Astrocyte of the hippocampus (primary cell): ENCODE measurements at regions not wholly inside any gene's neighbourhood (a gene's known extent, or its start where the extent isn't known, plus 50 kb on each side); places are given as distances from the start of the nearest gene placed in this dataset.
A peak's percentile ranks its signal among the peaks of the same experiment; 100 is the strongest.

Experiments
- DNase-seq: peaks from one replicate; pipeline ENCODE4 v3.0.0; 2011; ENCODE audit warnings: low read depth, low spot score

DNA sequence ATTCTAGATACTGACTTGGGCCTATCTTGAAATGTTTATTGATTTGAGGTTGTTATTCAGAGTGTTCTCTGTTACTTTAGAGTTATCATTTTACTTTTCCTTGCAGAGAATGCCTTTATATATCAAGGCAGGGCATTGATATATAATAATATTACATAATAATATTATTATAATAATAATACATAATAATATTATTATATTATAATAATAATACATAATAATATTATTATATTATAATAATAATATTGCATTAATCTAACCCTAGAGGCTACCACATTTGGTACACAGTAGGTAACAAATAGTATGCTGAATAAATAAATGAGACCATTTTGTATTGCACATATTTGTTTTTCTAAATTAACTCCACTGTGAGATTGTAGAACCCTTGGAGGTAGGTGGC, 216.3 kb downstream of the EFHB start:
- DNase-seq: no peak

DNA sequence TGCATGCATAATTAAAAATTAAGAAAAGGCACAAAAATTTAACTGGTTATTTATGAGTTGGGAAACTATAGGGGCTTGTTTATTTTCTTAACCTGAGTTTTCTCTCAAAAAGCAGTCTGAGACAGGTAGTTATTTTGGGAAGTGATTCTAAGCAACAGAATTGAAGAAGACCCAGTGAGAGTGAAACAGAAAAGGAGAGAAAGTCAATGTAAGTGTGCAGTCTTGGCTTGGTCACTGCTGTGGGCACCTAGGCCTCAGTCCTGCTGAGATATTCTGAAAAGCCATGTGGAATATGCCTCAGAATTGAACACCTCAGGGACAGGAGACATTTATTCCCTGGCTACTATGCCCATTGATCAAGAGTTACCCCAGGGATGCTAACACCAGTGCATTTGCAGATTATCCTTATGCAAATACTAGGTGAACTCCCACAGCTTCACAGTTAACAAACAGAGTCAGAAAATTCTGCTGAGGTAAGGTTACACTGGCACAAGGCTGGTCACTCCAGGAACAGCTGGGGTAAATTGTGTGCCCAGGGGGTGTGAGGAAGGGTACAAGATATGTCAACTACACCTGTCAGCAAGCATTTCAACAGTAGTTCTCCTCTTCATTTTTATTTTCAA, 222.7 kb downstream of the EFHB start:
- DNase-seq: no peak

DNA sequence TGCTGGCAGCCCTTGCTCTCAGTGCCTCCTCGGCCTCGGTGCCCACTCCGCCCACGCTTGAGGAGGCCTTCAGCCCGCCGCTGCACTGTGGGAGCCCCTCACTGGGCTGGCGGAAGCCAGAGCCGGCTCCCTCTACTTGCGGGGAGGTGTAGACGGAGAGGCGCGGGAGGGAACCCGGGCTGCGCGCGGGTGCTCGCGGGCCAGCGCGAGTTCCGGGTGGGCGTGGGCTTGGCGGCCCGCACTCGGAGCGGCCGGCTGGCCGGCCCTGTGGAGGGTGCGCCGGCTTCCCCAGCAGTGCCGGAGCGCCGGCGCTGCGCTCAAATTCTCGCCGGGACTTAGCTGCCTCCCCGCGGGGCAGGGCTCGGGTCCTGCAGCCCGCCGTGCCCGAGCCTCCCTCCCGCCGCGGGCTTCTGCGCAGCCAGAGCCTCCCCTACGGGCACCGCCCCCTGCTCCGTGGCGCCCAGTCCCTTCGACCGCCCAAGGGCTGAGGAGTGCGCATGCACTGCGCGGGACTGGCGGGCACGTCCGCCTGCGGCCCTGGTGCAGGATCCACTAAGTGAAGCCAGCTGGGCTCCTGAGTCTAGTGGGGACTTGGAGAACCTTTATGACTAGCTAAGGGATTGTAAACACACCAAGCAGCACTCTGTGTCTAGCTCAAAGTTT, 231.5 kb downstream of the EFHB start:
- DNase-seq: no peak

DNA sequence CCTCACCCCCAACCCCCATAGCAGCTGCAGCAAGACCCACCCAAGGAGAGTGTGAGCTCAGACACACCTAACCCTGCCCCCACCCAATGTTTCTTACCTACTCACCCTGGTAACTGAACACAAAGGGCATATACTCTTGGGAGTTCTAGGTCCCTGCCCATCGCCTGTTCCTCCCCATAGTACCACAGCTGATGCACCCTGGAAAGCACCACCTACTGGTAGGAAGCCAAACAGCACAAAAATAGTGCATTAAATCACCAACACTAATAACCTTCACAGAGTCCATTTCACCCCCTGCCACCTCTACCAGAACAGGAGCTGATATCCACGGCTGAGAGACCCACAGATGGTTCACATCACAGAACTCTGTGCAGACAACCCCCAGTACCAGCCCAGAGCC, 245.2 kb downstream of the EFHB start:
- DNase-seq: no peak

DNA sequence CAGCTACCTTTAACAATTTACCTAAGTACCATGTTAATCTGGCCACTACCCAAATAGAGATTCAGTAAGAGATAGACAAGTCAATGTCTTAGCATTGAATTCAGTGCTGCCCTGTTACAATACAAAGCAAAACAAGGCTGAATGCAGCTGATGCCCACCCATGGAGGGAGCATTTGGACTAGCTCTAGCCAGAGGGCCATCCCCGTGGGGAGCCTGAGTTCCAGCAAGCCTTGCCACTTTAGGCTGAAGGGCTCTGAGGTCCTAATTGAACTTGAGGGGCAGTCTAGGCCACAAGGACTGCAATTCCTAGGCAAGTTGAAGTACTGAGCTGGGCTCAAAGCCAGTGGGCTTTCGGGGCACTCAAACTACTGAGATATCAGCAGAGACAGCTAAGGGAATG, 265.9 kb downstream of the EFHB start:
- no peak for DNase-seq

DNA sequence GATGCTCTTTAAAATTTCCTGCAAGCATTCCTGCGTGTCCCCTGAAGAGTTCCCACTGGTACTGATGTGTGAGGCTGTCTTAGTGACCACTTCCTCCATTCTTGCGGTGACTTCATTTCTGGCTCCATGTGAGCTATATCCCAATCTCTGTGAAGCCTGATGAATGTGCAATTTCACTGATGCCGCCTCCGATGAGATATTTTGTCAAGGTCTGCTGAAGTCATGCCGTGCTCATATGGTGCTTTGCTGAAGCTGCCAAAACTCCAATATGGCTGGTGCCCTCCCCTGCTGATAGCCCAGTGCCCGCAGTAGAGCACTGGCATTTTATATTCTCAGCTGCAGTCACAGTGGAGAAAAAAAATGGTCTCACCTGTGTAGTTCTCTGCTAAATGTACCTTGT, 271.5 kb downstream of the EFHB start:
- no peak for DNase-seq

DNA sequence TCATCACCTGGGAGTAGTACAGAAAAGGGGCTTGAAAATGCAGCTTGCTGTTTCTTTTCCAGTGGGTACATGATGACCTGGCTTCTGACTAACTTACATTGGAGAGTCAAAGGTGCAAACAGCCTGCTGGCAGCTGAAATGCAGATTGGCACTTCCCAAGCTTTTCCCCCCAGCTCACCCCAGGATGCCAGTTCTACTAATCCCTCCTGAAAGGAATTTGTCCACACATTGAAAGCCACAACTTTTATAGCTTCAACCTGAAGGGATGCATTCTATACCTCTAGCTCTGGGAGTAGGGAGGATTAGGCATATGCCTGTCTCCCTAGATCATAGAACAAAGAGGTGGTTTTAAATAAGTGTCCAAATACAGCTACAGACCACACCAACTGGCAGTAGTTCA, 281.7 kb downstream of the EFHB start:
- DNase-seq: peak; percentile 39

DNA sequence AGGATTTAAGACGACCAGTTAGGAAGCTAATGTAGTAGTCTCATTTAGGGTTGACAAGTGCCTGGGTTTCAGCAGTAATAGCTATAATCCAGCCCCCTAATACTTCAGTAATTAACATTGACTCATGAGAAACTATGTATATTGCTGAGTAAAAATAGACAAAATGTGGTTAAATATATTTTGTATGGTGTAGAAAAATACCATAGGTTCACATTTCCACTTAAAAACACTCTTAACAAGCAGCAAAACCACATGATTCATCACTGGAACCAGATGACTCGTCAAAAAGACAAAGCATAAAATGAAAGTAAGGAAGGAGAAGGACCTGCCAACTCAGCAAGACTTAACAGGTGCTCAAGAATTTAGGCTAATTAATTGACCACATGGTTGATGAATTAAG, 288.9 kb downstream of the EFHB start:
- DNase-seq: peak; percentile 82

DNA sequence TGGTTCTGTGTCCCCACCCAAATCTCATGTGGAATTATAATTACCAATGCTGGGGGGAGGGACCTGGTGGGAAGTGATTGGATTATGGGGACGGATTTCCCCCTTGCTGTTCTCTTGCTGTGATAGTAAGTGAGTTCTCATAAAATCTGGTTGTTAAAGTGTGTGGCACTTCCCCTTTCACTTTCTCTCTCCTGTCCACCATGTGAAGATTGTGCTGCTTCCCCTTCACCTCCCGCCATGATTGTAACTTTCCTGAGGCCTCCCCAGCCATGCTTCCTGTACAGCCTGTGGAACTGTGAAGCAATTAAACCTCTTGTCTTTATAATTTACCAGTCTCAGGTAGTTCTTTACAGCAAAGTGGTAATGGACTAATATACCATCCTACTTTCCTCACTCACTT, 289.6 kb downstream of the EFHB start:
- DNase-seq: no peak

DNA sequence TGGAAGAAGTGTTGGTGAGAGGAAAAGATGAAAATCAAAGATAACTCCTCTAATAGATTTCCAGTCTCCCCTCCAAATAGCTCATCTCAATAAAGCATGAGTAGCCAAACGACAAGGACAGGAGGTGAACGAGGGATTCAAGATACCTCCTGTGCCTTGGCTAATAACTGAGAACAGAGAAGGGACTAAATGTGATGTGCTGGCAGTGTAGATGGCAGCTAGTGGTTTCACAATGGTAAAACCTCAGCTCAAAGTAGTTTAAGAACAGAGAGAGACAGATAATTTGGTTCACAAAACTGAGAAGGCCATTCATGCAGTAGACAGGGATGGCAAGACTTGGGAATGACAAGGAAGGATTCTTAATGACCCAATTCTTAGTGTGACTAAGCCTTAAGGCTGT, 292.6 kb downstream of the EFHB start:
- no peak for DNase-seq

DNA sequence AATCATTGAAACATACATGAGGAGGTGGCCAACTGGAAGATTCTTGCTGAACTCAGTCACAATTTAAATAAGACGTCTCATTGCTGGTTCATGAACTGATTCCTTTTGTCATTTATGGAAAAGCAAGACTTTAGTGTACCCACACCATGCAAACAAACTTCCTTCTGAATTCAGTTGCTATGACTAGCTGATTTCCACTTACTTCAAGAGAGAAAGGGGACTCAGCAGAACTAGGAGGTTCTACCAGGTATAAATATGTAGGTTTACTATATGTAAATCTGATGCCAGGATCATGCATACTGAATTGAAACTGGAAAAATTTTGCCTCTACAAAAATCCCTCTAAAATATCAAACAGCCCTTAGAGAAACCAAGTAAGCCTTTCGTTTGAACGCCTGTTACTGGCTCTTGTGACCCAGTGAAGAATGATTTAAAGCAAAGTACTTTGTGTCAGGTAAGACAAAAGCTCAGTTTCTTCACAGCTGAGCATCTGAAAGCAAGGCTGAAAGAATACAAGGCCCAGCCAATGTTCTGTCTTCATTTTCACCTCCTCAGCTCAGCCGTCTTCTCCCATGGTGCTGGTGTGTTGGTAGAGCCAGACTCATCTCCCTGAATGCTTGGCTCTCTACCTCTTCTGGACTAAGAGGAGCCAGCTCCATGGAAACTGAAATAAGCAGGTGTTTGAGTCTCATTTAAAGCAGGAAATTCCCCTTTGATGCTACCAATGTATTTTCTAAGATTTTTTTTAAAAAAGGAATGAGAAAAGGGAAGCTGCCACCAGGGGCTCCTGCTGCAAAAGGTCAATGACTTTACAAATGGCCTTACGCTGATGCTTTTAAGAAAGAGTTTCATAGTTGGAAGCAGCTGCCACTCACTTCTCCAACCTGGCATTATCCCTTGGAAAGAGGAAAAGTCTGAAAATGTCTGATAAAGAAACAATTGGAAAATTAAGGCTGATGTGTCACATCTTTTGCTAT, 301.6 kb downstream of the EFHB start:
- no peak for DNase-seq

DNA sequence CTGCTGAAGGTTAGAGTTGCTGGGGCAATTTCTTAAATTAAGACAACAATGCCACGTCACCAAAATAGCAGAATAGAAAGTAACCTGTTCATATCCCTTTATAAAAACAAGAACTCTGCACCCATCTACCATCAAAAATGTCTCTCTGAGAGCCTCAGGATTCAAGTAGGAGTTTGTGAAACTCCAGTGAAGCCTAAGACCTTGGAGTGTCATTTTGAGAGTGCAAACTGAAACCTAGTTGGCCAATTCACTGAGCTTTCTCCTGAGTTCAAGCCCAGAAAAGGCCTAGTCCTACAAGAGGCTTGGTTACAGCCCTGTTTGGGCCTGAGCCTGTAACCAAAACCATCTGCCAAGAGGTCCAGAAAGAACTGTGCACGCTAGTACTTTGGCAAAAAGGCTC, 335.1 kb downstream of the EFHB start:
- DNase-seq: no peak

DNA sequence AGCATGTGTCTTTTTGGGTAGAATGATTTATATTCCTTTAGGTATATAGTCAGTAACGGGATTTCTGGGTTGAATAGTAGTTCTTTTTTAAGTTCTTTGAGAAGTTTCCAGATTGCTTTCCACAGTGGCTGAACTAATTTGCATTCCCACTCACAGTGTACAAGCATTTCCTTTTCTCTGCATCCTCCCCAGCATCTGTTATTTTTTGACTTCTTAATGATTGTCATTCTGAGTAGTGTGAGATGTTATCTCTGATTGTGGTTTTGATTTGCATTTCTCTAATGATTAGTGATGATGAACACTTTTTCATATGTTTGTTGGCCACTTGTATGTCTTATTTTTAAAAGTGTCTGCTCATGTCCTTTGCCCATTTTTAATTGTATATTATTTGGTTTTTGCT, 337.6 kb downstream of the EFHB start:
- DNase-seq: no peak

DNA sequence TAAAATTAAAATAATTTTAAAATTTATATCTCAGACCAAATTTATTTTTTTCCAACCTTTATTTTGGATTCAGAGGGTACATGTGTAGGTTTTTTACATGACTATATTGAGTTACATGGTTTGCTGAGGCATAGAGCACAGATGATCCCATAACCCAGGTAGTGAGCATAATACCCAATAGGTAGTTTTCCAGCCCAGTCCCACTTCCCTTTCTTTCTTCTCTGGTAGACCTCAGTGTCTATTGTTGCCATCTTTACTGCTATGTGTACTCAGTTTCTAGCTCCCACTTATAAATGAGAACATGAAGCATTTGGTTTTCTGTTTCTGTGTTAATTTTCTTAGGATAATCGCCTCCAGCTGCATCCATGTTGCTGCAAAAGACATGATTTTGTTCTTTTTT, 338.1 kb downstream of the EFHB start:
- DNase-seq: no peak
